ENCODE measurements at regions not wholly inside any gene's neighbourhood (a gene's known extent, or its start where the extent isn't known, plus 50 kb on each side); places are given as distances from the start of the nearest gene placed in this dataset.

GRCh38 chr5:5078009-5078897 lies 61.9 kb upstream of the ADAMTS16 start:
- 49% methylated on average over 9 of the region's 9 CpGs for WGBS
- intact Hi-C loops (cut with DNase I), result no loop called here
- H3K27ac ChIP-seq, result no peak overlapping the region
- H3K36me3 ChIP-seq, result no peaks in the 10 kb centered on the region
- DNase-seq (ENCODE audit: low spot score), result no peak
- no peaks in the 10 kb centered on the region for H3K4me1 ChIP-seq (replicated peaks)
- no peaks in the 10 kb centered on the region for H3K9me3 ChIP-seq
- H3K27me3 ChIP-seq (replicated peaks; ENCODE audit: insufficient read depth), result no peaks in the 10 kb centered on the region
- no peak overlapping the region for H3K4me3 ChIP-seq
- TF ChIP-seq POLR2AphosphoS5 (IDR thresholded peaks at IDR 0.05), result no peak
- no peak for TF ChIP-seq POLR2A (IDR thresholded peaks at IDR 0.05)
- no peak for TF ChIP-seq CTCF (IDR thresholded peaks at IDR 0.05)

GRCh38 chr5:5079876-5080275 lies 60.3 kb upstream of the ADAMTS16 start:
- DNase-seq (ENCODE audit: low spot score), result no peak
- no peak overlapping the region for H3K27ac ChIP-seq
- H3K4me1 ChIP-seq (replicated peaks), result no peaks in the 10 kb centered on the region
- intact Hi-C loops (cut with DNase I), result no loop called here
- WGBS, result 84% methylated on average over 5 of the region's 5 CpGs
- no peak for TF ChIP-seq POLR2AphosphoS5 (IDR thresholded peaks at IDR 0.05)
- no peak for TF ChIP-seq POLR2A (IDR thresholded peaks at IDR 0.05)
- no peak for TF ChIP-seq CTCF (IDR thresholded peaks at IDR 0.05)
- no peaks in the 10 kb centered on the region for H3K27me3 ChIP-seq (replicated peaks; ENCODE audit: insufficient read depth)
- no peaks in the 10 kb centered on the region for H3K36me3 ChIP-seq
- no peak overlapping the region for H3K4me3 ChIP-seq
- no peaks in the 10 kb centered on the region for H3K9me3 ChIP-seq

GRCh38 chr5:5080790-5081189 lies 59.3 kb upstream of the ADAMTS16 start:
- H3K27me3 ChIP-seq (replicated peaks; ENCODE audit: insufficient read depth), result no peaks in the 10 kb centered on the region
- intact Hi-C loops (cut with DNase I), result no loop called here

GRCh38 chr5:5085381-5085780 lies 54.7 kb upstream of the ADAMTS16 start:
- no peaks in the 10 kb centered on the region for H3K4me1 ChIP-seq (replicated peaks)
- H3K4me3 ChIP-seq, result no peak overlapping the region
- no peaks in the 10 kb centered on the region for H3K36me3 ChIP-seq
- no peaks in the 10 kb centered on the region for H3K27me3 ChIP-seq (replicated peaks; ENCODE audit: insufficient read depth)
- intact Hi-C loops (cut with DNase I), result no loop called here
- no peak for TF ChIP-seq CTCF (IDR thresholded peaks at IDR 0.05)
- no peak for TF ChIP-seq POLR2A (IDR thresholded peaks at IDR 0.05)
- no peak for TF ChIP-seq POLR2AphosphoS5 (IDR thresholded peaks at IDR 0.05)
- no peak overlapping the region for H3K27ac ChIP-seq
- WGBS, result 48% methylated on average over 1 of the region's 1 CpG
- no peaks in the 10 kb centered on the region for H3K9me3 ChIP-seq
- DNase-seq (ENCODE audit: low spot score), result no peak

More at GRCh38 chr5:5080790-5081189, 59.3 kb upstream of the ADAMTS16 start:
- TF ChIP-seq POLR2AphosphoS5 (IDR thresholded peaks at IDR 0.05), result no peak
- no peak for TF ChIP-seq CTCF (IDR thresholded peaks at IDR 0.05)
- TF ChIP-seq POLR2A (IDR thresholded peaks at IDR 0.05), result no peak
- no peaks in the 10 kb centered on the region for H3K9me3 ChIP-seq
- no peaks in the 10 kb centered on the region for H3K36me3 ChIP-seq
- no peak overlapping the region for H3K27ac ChIP-seq
- H3K4me3 ChIP-seq, result no peak overlapping the region
- WGBS, result 86% methylated on average over 5 of the region's 5 CpGs
- DNase-seq (ENCODE audit: low spot score), result no peak
- no peaks in the 10 kb centered on the region for H3K4me1 ChIP-seq (replicated peaks)

Measured in prostate gland (tissue), 2 donors.